ENCODE measurements at regions not wholly inside any gene's neighbourhood (a gene's known extent, or its start where the extent isn't known, plus 50 kb on each side); places are given as distances from the start of the nearest gene placed in this dataset.

- TF ChIP-seq, protein P1, sequence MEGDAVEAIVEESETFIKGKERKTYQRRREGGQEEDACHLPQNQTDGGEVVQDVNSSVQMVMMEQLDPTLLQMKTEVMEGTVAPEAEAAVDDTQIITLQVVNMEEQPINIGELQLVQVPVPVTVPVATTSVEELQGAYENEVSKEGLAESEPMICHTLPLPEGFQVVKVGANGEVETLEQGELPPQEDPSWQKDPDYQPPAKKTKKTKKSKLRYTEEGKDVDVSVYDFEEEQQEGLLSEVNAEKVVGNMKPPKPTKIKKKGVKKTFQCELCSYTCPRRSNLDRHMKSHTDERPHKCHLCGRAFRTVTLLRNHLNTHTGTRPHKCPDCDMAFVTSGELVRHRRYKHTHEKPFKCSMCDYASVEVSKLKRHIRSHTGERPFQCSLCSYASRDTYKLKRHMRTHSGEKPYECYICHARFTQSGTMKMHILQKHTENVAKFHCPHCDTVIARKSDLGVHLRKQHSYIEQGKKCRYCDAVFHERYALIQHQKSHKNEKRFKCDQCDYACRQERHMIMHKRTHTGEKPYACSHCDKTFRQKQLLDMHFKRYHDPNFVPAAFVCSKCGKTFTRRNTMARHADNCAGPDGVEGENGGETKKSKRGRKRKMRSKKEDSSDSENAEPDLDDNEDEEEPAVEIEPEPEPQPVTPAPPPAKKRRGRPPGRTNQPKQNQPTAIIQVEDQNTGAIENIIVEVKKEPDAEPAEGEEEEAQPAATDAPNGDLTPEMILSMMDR (IDR thresholded peaks at IDR 0.05): no peak
- no peak for TF ChIP-seq POLR2A (IDR thresholded peaks at IDR 0.05)
Observed at GRCh38 chr3:181921220-181921619, 209.5 kb downstream of the SOX2 start.

Measured in suprapubic skin (tissue), 3 donors.